Adrenal gland (tissue), 9 donors: ENCODE measurements at regions not wholly inside any gene's neighbourhood (a gene's known extent, or its start where the extent isn't known, plus 50 kb on each side); places are given as distances from the start of the nearest gene placed in this dataset.

Experiments used
- DNase-seq, 7 donors: peaks; one replicate each; pipeline ENCODE4 v3.0.0-alpha.2; 2019 to 2020
- H3K27ac ChIP-seq, 5 donors: fragments of 200-600 bp; sonication (generic) in 4 of 5; 1 replicate in 3 of 5; 2 replicates in 2 of 5; pipeline versions ENCODE4 v1.5.1 to v1.8.0; 2016 to 2020; ENCODE audit warnings: mild to moderate bottlenecking in 1 of 5
- H3K27me3 ChIP-seq: fragments of 200-600 bp; 2 replicates; pipeline ENCODE4 v1.8.0; 2021
- H3K36me3 ChIP-seq, 2 donors: fragments of 200-600 bp; replicated peaks in 1 of 2; 1 replicate in 1 of 2; 2 replicates in 1 of 2; pipeline versions ENCODE4 v1.5.1 to v1.8.0; 2018 to 2022
- H3K4me1 ChIP-seq, 2 donors: fragments of 200-600 bp; replicated peaks in 1 of 2; 1 replicate in 1 of 2; 2 replicates in 1 of 2; pipeline versions ENCODE4 v1.5.1 to v1.8.0; 2018 to 2021
- H3K4me3 ChIP-seq, 4 donors: fragments of 200-600 bp; sonication (generic) in 3 of 4; one replicate each; pipeline ENCODE4 v1.5.1; 2016 to 2018
- H3K9me3 ChIP-seq, 3 donors: fragments of 200-600 bp; sonication (generic) in 1 of 3; replicated peaks in 1 of 3; 1 replicate in 2 of 3; 2 replicates in 1 of 3; pipeline versions ENCODE4 v1.5.1 to v1.8.0; 2016 to 2021
- POLR2A ChIP-seq, 2 donors: fragments of 450-650 bp; IDR thresholded peaks; one replicate each; pipeline ENCODE4 v1.6.1; 2017; ENCODE audit warnings: antibody characterized with exemption in 2 of 2, mild to moderate bottlenecking in 2 of 2, moderate library complexity in 1 of 2
- WGBS, 4 donors: extraction: QIAGEN DNeasy Blood & Tissue Kit in 2 of 4; methylation state at CpG; one replicate each; pipeline versions ENCODE4 v1.1.5 to v1.1.7; 2013 to 2017; 5-methylcytosine and 5-hydroxymethylcytosine counted together
- intact Hi-C, 2 donors: fragments of 100-400 bp; cut with DNase I; formaldehyde crosslinking; loops; one replicate each; pipeline versions ENCODE4 v1.14.1 to v1.15.0; 2022 to 2023
- TF ChIP-seq, protein P1 (sequence below), 6 experiments: fragments of 450-650 bp in 4 of 6; fragments of 200-600 bp in 2 of 6; sonication (generic) in 1 of 6; IDR thresholded peaks; 1 replicate in 5 of 6; 2 replicates in 1 of 6; pipeline versions ENCODE4 v1.5.1 to v1.8.0; 2016 to 2021; ENCODE audit warnings: antibody characterized with exemption in 6 of 6, mild to moderate bottlenecking in 2 of 6, moderate library complexity in 1 of 6
- donor health status: healthy with polysubstance abuse.
- donor health status: Bipolar disorder and iron deficiency.
- donor health status: DM: yes; HTN: yes; CAD: no.
- donor health status: DM: no; HTN: no; CAD: no.
- donor health status: DM: no; HTN: no; CAD: no.

DNA sequence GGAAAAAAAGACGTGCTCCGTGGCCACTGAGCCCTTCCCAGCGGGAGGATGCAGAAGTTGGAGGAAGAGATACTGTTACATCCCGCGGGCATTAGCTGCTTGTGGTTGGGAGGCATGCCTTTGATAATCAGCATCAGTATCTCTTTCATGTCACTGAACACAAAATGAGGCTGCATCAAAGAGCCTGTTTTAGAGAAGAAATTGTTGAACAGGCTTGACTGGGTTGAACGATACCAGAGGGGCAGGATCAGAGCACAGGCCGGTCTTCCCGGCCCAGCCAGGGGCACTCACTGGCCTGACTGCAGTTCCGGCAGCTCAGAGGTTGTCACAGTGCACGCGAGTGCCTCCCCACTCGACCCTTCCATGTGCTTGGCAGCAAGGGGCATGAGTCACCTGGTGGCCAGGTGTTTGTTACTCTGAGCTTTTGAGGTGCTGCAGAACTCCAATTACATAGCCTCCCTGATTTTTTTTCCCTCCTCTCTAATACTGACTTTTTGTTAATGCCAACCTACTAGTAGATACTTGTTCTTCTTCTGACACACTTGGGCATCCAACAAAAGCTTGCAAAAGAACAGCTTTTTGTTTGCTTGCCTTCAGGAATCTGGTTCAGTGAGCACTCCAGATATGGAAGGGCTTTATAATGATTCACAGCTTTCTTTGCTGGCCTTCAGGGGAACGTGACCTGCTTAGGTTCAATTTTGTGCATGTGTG is 121.6 kb downstream of the VAPA start:
- TF ChIP-seq POLR2A (IDR thresholded peaks at IDR 0.05): no peak
- TF ChIP-seq, protein P1, sequence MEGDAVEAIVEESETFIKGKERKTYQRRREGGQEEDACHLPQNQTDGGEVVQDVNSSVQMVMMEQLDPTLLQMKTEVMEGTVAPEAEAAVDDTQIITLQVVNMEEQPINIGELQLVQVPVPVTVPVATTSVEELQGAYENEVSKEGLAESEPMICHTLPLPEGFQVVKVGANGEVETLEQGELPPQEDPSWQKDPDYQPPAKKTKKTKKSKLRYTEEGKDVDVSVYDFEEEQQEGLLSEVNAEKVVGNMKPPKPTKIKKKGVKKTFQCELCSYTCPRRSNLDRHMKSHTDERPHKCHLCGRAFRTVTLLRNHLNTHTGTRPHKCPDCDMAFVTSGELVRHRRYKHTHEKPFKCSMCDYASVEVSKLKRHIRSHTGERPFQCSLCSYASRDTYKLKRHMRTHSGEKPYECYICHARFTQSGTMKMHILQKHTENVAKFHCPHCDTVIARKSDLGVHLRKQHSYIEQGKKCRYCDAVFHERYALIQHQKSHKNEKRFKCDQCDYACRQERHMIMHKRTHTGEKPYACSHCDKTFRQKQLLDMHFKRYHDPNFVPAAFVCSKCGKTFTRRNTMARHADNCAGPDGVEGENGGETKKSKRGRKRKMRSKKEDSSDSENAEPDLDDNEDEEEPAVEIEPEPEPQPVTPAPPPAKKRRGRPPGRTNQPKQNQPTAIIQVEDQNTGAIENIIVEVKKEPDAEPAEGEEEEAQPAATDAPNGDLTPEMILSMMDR (IDR thresholded peaks at IDR 0.05): no peak
- Histone ChIP-seq H3K4me3 (no peak overlapping the region), H3K9me3 (no peaks in the 10 kb centered on the region), H3K4me1 (peaks cover 3 to 23% of the 10 kb centered on the region in 2 donors), H3K36me3 (no peaks in the 10 kb centered on the region), H3K27ac (peak overlapping the region in 1 of 5 donors; percentile 23), H3K27me3 (no peaks in the 10 kb centered on the region)
- WGBS, 4 donors: 73 to 83% (median 77%) methylated on average over 7 to 13 of the region's 13 CpGs
- DNase-seq: peak in 1 of 7 donors; percentile 39
- intact Hi-C loops: no loop called here

DNA sequence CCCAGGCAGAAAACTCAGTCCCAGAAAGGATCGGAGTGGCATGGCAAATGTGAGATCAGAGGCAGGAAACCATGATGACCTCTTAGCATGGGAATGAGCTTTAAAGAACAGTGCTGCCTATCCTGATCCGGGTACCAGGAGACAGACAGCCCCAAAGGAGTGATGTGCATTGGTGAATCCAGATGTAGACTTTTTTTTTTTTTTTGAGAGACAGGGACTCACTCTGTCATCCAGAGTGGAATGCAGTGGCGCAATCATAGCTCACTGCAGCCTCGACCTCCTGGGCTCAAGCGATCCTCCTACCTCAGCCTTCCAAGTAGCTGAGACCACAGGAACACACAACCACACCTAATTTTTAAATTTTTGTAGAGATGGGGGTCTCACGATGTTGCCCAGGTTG is 122.7 kb downstream of the VAPA start:
- DNase-seq: peak in 2 of 7 donors; percentile 15 to 21
- Histone ChIP-seq H3K4me1 (peaks cover 3 to 23% of the 10 kb centered on the region in 2 donors), H3K27ac (no peak overlapping the region), H3K36me3 (no peaks in the 10 kb centered on the region), H3K9me3 (no peaks in the 10 kb centered on the region), H3K27me3 (no peaks in the 10 kb centered on the region), H3K4me3 (no peak overlapping the region)
- TF ChIP-seq, protein P1 (IDR thresholded peaks at IDR 0.05): no peak
- no peak for TF ChIP-seq POLR2A (IDR thresholded peaks at IDR 0.05)
- intact Hi-C loops: no loop called here
- 87 to 90% (median 89%) methylated on average over 6 of the region's 6 CpGs for WGBS, 4 donors

DNA sequence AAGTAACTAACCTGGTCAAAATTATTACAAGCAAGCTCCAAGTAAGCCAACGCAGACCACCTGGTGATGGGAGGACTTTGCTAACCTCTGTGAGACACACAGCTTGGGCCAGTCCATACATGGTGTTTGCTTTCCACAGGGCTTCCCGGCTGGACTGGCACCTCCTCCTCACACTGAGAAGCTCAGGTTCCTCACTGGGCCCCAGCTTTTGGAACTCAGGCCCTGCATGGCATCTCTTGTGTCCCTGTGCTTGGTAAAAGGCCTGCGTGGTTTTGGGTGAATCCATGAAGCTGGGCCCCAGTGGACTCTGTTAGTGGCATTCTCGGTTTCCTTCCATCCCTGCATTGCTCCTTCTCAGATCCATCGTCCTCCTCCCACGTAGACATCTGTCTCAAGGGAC is 123.4 kb downstream of the VAPA start:
- peaks cover 3 to 21% of the 10 kb centered on the region in 2 donors for H3K4me1 ChIP-seq
- no peak overlapping the region for H3K4me3 ChIP-seq
- no peaks in the 10 kb centered on the region for H3K36me3 ChIP-seq
- TF ChIP-seq, protein P1 (IDR thresholded peaks at IDR 0.05): no peak
- no peak for TF ChIP-seq POLR2A (IDR thresholded peaks at IDR 0.05)
- intact Hi-C loops: no loop called here
- no peak overlapping the region for H3K27ac ChIP-seq
- WGBS, 4 donors: 89 to 99% (median 92%) methylated on average over 4 to 6 of the region's 6 CpGs
- peaks cover 0 to 4% (median 0%) of the 10 kb centered on the region in 3 donors for H3K9me3 ChIP-seq
- DNase-seq: peak in 2 of 7 donors; percentile 6 to 31
- H3K27me3 ChIP-seq: no peaks in the 10 kb centered on the region

DNA sequence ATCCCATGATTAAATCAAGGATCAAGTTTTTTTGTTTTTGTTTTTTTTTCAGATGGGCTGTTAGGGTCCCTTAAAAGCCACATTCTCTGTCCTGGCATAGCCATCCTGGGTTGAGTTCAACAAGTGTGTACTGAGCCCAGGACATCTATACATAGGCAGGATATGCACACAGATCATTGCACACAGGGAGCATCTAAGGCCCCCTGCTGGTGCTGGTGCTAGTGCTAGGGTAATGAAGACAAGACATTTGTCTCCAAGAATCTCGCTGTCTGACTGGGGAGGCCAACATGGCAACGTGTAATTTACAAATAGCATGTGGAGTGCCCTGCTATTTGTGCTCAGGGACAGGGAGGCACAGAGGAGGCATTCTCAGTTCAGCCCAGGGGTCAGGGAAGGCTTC is 124.5 kb downstream of the VAPA start:
- Histone ChIP-seq H3K27ac (no peak overlapping the region), H3K4me3 (no peak overlapping the region), H3K9me3 (peaks cover 0 to 15% (median 0%) of the 10 kb centered on the region in 3 donors), H3K4me1 (peaks cover 0 to 10% of the 10 kb centered on the region in 2 donors), H3K27me3 (no peaks in the 10 kb centered on the region), H3K36me3 (no peaks in the 10 kb centered on the region)
- intact Hi-C loops: no loop called here
- DNase-seq: peak in 1 of 7 donors; percentile 31
- TF ChIP-seq POLR2A (IDR thresholded peaks at IDR 0.05): no peak
- TF ChIP-seq, protein P1 (IDR thresholded peaks at IDR 0.05): no peak
- WGBS, 4 donors: 69 to 84% (median 76%) methylated on average over 2 of the region's 2 CpGs
